Fibroblast of lung (primary cell): ENCODE measurements at regions not wholly inside any gene's neighbourhood (a gene's known extent, or its start where the extent isn't known, plus 50 kb on each side); places are given as distances from the start of the nearest gene placed in this dataset.

Experiments used
- DNase-seq, 2 donors: peaks; one replicate each; pipeline versions ENCODE4 v3.0.0 to v3.0.0-alpha.2; 2010; ENCODE audit warnings: low read depth in 2 of 2
- H2AFZ ChIP-seq: 2 replicates; pipeline ENCODE4 v1.5.1; 2012; ENCODE audit warnings: low read length, control low read depth, inconsistent platforms
- H3K27ac ChIP-seq: 2 replicates; pipeline ENCODE4 v1.5.1; 2011; ENCODE audit warnings: low read length, control low read depth; ENCODE audit not compliant: insufficient read depth
- H3K27me3 ChIP-seq: 2 replicates; pipeline ENCODE4 v1.5.1; 2011; ENCODE audit warnings: mild to moderate bottlenecking, low read length; ENCODE audit not compliant: control insufficient read depth, insufficient read depth
- H3K36me3 ChIP-seq: 2 replicates; pipeline ENCODE4 v1.5.1; 2011; ENCODE audit warnings: low read length; ENCODE audit not compliant: control insufficient read depth, insufficient read depth
- H3K4me1 ChIP-seq: 2 replicates; pipeline ENCODE4 v1.5.1; 2011; ENCODE audit warnings: low read length; ENCODE audit not compliant: control insufficient read depth, insufficient read depth; ENCODE audit errors: extremely low read depth
- H3K4me2 ChIP-seq: 2 replicates; pipeline ENCODE4 v1.5.1; 2011; ENCODE audit warnings: low read length, control low read depth; ENCODE audit not compliant: insufficient read depth; ENCODE audit errors: extremely low read depth
- H3K4me3 ChIP-seq, 4 experiments: fragments of 200-600 bp in 1 of 4; sonication (generic) in 1 of 4; replicated peaks in 1 of 4; 2 replicates each; pipeline ENCODE4 v1.5.1; 2011 to 2016; ENCODE audit warnings: low read length in 4 of 4, low read depth in 3 of 4, mild to moderate bottlenecking in 3 of 4, control low read depth in 2 of 4, inconsistent platforms in 1 of 4, mixed read lengths in 1 of 4; ENCODE audit not compliant: insufficient read depth in 1 of 4; ENCODE audit errors: control extremely low read depth in 1 of 4
- H3K79me2 ChIP-seq: 2 replicates; pipeline ENCODE4 v1.5.1; 2012; ENCODE audit warnings: mild to moderate bottlenecking, low read length, inconsistent platforms; ENCODE audit not compliant: control insufficient read depth, insufficient read depth
- H3K9ac ChIP-seq: 2 replicates; pipeline ENCODE4 v1.5.1; 2011; ENCODE audit warnings: mild to moderate bottlenecking, low read length, control low read depth; ENCODE audit not compliant: insufficient read depth
- H3K9me3 ChIP-seq: 2 replicates; pipeline ENCODE4 v1.5.1; 2012; ENCODE audit warnings: low read depth, low read length; ENCODE audit not compliant: control insufficient read depth, insufficient read depth
- H4K20me1 ChIP-seq: 2 replicates; pipeline ENCODE4 v1.5.1; 2011; ENCODE audit warnings: low read length; ENCODE audit not compliant: control insufficient read depth, insufficient read depth; ENCODE audit errors: extremely low read depth
- EZH2 ChIP-seq: IDR thresholded peaks from 2 replicates; pipeline ENCODE4 v1.5.1; 2012; ENCODE audit warnings: low read length, control low read depth, mild to moderate bottlenecking; ENCODE audit errors: missing control alignments
- TF ChIP-seq, protein P1 (sequence below), 2 donors: IDR thresholded peaks in 1 of 2; conservative IDR thresholded peaks in 1 of 2; 1 replicate in 1 of 2; 2 replicates in 1 of 2; pipeline ENCODE4 v1.5.1; 2011 to 2012; ENCODE audit warnings: low read length in 2 of 2, control low read depth in 1 of 2, inconsistent platforms in 1 of 2, low read depth in 1 of 2, mild to moderate bottlenecking in 1 of 2

DNA sequence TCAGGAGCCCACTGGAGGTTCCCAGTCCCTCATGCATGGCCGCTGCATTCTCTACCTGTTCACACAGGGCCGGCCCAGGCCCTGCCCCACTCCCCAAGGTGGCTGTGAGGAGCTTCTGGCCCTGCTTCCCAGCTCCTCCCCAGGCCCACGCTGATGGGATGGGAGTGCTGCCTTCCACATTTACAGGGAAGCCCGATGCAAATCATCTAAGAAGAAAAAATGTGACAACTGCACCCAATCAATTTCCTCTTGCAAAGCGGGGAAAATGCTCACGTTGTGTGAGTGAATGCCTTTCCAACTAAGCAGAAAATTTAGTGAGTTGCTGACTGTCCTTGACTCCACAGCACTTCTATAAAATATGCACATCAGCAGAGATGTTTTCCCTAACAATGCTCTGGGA is 485.8 kb upstream of the MGMT start:
- DNase-seq, result no peak
- no peak for TF ChIP-seq EZH2
- TF ChIP-seq, protein P1, sequence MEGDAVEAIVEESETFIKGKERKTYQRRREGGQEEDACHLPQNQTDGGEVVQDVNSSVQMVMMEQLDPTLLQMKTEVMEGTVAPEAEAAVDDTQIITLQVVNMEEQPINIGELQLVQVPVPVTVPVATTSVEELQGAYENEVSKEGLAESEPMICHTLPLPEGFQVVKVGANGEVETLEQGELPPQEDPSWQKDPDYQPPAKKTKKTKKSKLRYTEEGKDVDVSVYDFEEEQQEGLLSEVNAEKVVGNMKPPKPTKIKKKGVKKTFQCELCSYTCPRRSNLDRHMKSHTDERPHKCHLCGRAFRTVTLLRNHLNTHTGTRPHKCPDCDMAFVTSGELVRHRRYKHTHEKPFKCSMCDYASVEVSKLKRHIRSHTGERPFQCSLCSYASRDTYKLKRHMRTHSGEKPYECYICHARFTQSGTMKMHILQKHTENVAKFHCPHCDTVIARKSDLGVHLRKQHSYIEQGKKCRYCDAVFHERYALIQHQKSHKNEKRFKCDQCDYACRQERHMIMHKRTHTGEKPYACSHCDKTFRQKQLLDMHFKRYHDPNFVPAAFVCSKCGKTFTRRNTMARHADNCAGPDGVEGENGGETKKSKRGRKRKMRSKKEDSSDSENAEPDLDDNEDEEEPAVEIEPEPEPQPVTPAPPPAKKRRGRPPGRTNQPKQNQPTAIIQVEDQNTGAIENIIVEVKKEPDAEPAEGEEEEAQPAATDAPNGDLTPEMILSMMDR (conservative IDR thresholded peaks at IDR 0.05 in 1 of 2, IDR thresholded peaks at IDR 0.05 in 1 of 2; ENCODE audit: low read depth in 1 of 2, low read length in 2 of 2), result no peak
- Histone ChIP-seq H3K27me3 (no peaks in the 10 kb centered on the region), H3K9ac (no peak overlapping the region), H3K9me3 (no peaks in the 10 kb centered on the region), H3K36me3 (no peaks in the 10 kb centered on the region), H3K4me1 (no peaks in the 10 kb centered on the region), H4K20me1 (no peaks in the 10 kb centered on the region), H3K4me3 (no peak overlapping the region), H2AFZ (no peak overlapping the region), H3K4me2 (no peak overlapping the region), H3K79me2 (no peaks in the 10 kb centered on the region), H3K27ac (no peak overlapping the region)

DNA sequence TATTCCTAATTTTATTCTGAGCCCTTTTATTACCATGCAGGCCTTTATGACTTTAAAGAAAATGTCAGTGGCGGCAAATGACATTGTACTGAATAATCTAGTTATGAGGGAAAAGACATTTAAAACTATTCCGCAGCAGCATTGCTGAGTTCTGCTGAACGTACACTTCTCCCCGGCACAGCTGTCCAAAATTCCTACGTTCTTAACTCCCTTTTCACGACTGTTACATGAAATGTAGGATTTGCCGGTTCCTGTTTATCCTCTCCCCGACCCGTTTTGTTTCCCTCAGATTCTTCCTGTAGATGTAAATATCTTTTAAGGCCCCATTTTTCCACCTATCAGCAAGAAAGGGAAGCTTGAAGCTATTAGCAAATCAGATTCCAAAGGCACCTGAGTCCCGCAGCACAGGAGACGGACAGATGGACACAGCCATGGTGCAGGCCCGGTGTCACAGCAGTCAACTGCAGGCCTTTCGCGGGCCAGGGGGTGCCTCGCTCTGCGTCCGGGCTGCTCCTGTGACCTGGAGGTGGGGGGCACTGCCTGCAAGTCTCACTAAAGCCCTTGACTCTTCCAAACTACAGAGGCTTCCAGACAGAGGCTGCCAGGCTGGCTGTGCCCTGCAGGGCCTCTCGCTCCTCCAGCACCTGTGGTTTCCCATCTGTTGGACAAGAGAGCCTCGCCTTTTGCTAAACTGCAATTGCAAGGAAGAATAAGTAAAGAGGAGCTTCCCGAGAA is 485.0 kb upstream of the MGMT start:
- H3K4me3 ChIP-seq, result no peak overlapping the region
- no peaks in the 10 kb centered on the region for H4K20me1 ChIP-seq
- H3K27ac ChIP-seq, result no peak overlapping the region
- H3K9ac ChIP-seq, result no peak overlapping the region
- no peak overlapping the region for H3K4me2 ChIP-seq
- no peaks in the 10 kb centered on the region for H3K36me3 ChIP-seq
- TF ChIP-seq, protein P1 (conservative IDR thresholded peaks at IDR 0.05 in 1 of 2, IDR thresholded peaks at IDR 0.05 in 1 of 2; ENCODE audit: low read depth in 1 of 2, low read length in 2 of 2), result no peak
- no peak for TF ChIP-seq EZH2
- no peak for DNase-seq
- no peak overlapping the region for H2AFZ ChIP-seq
- H3K4me1 ChIP-seq, result no peaks in the 10 kb centered on the region
- H3K27me3 ChIP-seq, result no peaks in the 10 kb centered on the region
- no peaks in the 10 kb centered on the region for H3K79me2 ChIP-seq
- no peaks in the 10 kb centered on the region for H3K9me3 ChIP-seq

DNA sequence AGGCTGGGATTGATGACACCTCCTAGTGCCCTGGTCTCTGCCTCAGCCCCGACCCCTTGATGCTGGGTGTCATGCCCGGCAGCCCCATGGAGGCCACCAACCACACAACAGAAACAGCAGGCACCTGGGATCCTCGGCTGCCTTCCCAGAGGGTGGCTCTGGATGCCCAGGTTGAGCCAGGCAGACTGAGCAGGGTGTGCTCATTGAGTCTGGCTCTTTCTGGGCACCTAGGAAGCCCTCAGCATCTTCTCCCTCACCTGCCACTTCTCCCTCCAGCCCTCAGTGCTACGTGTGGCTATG is 484.5 kb upstream of the MGMT start:
- H3K4me1 ChIP-seq, result no peaks in the 10 kb centered on the region
- no peaks in the 10 kb centered on the region for H3K9me3 ChIP-seq
- H4K20me1 ChIP-seq, result no peaks in the 10 kb centered on the region
- no peak overlapping the region for H3K9ac ChIP-seq
- TF ChIP-seq, protein P1 (conservative IDR thresholded peaks at IDR 0.05 in 1 of 2, IDR thresholded peaks at IDR 0.05 in 1 of 2; ENCODE audit: low read depth in 1 of 2, low read length in 2 of 2), result no peak
- TF ChIP-seq EZH2, result no peak
- H3K4me3 ChIP-seq, result no peak overlapping the region
- no peak overlapping the region for H3K27ac ChIP-seq
- H3K4me2 ChIP-seq, result no peak overlapping the region
- no peaks in the 10 kb centered on the region for H3K27me3 ChIP-seq
- no peak overlapping the region for H2AFZ ChIP-seq
- H3K79me2 ChIP-seq, result no peaks in the 10 kb centered on the region
- H3K36me3 ChIP-seq, result no peaks in the 10 kb centered on the region
- DNase-seq, result no peak
